ENCODE measurements at regions not wholly inside any gene's neighbourhood (a gene's known extent, or its start where the extent isn't known, plus 50 kb on each side); places are given as distances from the start of the nearest gene placed in this dataset.

GRCh38 chr10:33067917-33068316 is 109.9 kb upstream of the ITGB1 start:
- DNase-seq (ENCODE audit: low read depth) = no peak

- DNase-seq (ENCODE audit: low read depth) = no peak
Observed at GRCh38 chr10:33067481-33067880, 109.5 kb upstream of the ITGB1 start.

GRCh38 chr10:33066558-33067236 is 108.7 kb upstream of the ITGB1 start:
- no peak for DNase-seq (ENCODE audit: low read depth)

GRCh38 chr10:33065111-33065510 is 107.1 kb upstream of the ITGB1 start:
- no peak for DNase-seq (ENCODE audit: low read depth)

- DNase-seq (ENCODE audit: low read depth) = no peak
Observed at GRCh38 chr10:33064706-33065105, 106.7 kb upstream of the ITGB1 start.

- DNase-seq (ENCODE audit: low read depth) = no peak
Observed at GRCh38 chr10:33057620-33058019, 99.6 kb upstream of the ITGB1 start.

GRCh38 chr10:33056828-33057596 is 99.0 kb upstream of the ITGB1 start:
- no peak for DNase-seq (ENCODE audit: low read depth)

- DNase-seq (ENCODE audit: low read depth) = no peak
Observed at GRCh38 chr10:33055625-33056024, 97.6 kb upstream of the ITGB1 start.

GRCh38 chr10:33052915-33053810 is 95.1 kb upstream of the ITGB1 start:
- DNase-seq (ENCODE audit: low read depth) = no peak

GRCh38 chr10:33052263-33052875 is 94.3 kb upstream of the ITGB1 start:
- DNase-seq (ENCODE audit: low read depth) = no peak

- peak; percentile 9 for DNase-seq (ENCODE audit: low read depth)
Observed at GRCh38 chr10:33049963-33050920, 92.2 kb upstream of the ITGB1 start.

GRCh38 chr10:33048223-33048622 is 90.2 kb upstream of the ITGB1 start:
- DNase-seq (ENCODE audit: low read depth) = no peak

GRCh38 chr10:33047655-33048054 is 89.6 kb upstream of the ITGB1 start:
- DNase-seq (ENCODE audit: low read depth) = no peak

- no peak for DNase-seq (ENCODE audit: low read depth)
Observed at GRCh38 chr10:33046792-33047191, 88.8 kb upstream of the ITGB1 start.

- DNase-seq (ENCODE audit: low read depth) = no peak
Observed at GRCh38 chr10:33045421-33045820, 87.4 kb upstream of the ITGB1 start.

- no peak for DNase-seq (ENCODE audit: low read depth)
Observed at GRCh38 chr10:33042565-33042964, 84.5 kb upstream of the ITGB1 start.

GRCh38 chr10:33041783-33042437 is 83.9 kb upstream of the ITGB1 start:
- DNase-seq (ENCODE audit: low read depth) = no peak

- no peak for DNase-seq (ENCODE audit: low read depth)
Observed at GRCh38 chr10:33040436-33040835, 82.4 kb upstream of the ITGB1 start.

GRCh38 chr10:33039181-33039580 is 81.2 kb upstream of the ITGB1 start:
- no peak for DNase-seq (ENCODE audit: low read depth)

- no peak for DNase-seq (ENCODE audit: low read depth)
Observed at GRCh38 chr10:33038672-33039071, 80.6 kb upstream of the ITGB1 start.

- no peak for DNase-seq (ENCODE audit: low read depth)
Observed at GRCh38 chr10:33037726-33038125, 79.7 kb upstream of the ITGB1 start.

Data from activated T-helper 1 cell treated with Interleukin-2 at 50 U/mL for 16 hours (primary cell).